Daoy (cell line): ENCODE measurements at regions not wholly inside any gene's neighbourhood (a gene's known extent, or its start where the extent isn't known, plus 50 kb on each side); places are given as distances from the start of the nearest gene placed in this dataset.

Experiments used
- DNase-seq: peaks from one replicate; pipeline ENCODE4 v3.0.0-alpha.2; 2015; ENCODE audit warnings: low read depth

DNA sequence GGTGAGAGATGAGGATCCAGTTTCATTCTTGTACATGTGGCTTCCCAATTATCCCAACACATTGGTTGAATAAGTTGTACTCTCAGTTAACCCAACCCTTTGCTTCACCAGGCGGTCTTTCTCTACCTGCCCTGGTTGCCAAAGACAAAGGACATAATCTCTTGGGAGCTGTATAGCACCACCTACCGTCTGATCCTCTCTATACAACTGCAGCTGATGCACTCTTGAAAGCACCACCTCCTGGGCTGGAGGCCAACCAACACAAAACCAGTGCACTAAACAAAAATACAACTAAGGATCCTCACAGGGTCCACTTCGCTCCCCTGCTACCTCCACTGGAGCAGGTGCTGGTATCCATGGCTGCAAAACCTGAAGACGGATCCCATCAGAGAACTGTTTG, 473.6 kb upstream of the NRXN1 start:
- DNase-seq, result no peak

DNA sequence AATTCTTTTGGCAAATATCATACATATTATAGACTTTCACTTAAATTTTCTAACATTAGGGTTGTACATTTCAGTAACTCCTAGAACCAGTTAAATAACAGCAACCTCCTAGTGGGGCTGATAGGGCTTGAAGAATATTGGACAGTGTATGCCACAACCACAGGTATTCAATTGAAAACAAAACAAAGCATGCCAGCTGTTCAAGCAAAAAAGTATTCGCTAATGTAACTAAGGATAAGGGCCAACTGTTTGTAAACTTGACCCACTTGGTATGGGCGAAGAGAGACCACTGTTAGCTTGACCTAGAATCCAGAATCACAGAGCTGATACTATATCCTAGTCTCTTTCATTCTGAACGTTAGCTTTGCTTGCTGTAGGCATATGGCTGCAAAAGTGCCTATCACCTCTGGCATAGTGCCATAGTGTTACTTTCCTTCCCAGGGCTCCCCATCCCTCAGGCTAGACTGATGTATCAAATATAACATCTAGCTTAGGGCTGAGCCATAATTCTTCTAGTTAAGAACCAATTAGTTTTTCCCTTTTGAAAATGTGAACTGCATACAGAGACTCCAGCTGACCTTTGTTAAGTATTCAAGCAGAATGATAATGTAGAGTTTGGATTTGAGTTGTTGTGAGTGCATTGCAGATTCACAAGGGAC, 458.8 kb upstream of the NRXN1 start:
- DNase-seq, result no peak

DNA sequence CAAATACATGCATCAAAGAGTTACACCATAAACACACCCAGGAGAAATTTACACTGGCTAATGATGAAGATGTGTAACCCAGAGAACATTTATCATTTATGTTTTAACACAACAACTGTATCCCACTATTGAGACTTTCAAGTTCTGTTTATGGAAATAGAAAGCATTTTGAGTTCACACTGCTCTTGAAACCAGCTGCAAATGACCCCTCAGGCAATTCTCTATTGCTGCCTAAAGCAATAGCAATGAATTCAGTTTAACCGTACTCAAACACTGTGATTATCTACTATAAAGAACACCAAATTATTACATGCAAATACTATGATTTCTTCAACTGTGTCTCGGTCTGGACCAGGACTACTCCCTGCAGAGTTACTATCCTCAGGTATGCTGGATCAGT, 452.7 kb upstream of the NRXN1 start:
- no peak for DNase-seq

DNA sequence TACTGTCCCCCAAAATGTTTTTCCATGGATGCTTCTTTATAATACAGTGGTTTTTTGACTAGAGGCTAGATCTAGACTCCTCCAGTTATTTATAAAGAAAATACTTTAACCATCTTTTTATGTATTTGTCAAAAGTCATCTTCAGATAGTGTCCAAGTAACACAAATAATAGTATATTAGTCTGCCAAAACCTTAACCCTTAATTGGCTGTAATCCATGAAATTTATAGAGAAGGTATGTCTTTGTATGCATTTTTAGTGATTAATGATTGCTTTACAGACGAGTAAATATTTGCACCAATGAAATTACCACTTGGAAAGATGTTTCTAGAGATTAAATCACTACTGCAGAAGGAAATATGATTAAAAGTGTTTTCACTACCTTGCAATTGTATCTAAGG, 451.8 kb upstream of the NRXN1 start:
- no peak for DNase-seq

DNA sequence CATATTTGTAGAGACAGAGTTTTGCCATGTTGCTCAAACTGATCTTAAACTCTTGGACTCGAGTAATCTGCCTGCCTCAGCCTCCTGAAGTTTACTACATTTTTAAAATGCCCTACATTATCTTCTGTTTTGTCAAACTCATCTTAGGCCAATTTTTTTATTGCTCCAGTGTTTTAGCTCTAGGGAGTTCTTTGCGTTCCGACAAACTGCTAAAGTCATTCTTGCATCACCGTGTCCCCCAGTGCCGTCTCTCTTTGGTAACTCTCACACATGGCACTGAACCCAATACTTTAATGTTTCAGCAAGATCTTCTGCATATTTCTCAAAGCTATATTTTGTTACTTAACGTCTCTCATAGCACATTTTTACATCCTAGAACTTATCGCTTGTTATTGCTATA, 440.9 kb upstream of the NRXN1 start:
- no peak for DNase-seq

DNA sequence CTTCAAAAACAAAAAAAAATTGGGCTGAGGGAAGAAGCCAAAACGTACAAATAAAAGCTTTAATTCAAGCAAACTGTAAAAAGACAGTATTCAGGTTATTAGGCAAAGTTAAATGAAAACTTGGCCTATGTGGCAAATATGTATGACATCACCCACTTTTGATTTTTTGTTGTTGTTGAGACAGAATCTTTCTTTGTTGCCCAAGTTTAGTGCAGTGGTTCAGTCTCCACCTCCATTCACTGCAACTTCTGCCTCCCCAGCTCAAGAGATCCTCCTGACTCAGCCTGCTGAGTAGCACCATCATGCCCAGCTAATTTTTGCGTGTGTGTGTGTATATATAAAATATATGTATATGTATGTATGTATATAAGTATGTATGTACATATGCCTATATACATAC, 440.4 kb upstream of the NRXN1 start:
- no peak for DNase-seq

DNA sequence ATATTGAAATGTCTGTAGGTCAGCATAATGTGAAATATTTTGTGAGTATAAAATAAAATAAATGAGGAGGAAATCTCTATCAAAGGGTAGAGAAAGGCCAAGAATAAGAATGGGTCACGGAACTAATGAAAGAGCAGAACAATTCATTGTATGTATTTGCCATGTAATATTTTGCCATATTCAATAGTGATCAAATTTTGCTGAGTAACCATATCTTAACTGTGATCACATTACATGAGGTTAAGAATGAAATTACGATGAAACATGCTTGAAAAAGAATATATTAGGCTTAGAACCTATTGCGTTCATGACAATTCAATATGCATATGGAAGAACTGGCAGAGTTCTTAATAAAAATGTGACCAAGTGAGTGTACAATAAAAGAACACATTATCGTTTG, 437.2 kb upstream of the NRXN1 start:
- DNase-seq, result no peak

DNA sequence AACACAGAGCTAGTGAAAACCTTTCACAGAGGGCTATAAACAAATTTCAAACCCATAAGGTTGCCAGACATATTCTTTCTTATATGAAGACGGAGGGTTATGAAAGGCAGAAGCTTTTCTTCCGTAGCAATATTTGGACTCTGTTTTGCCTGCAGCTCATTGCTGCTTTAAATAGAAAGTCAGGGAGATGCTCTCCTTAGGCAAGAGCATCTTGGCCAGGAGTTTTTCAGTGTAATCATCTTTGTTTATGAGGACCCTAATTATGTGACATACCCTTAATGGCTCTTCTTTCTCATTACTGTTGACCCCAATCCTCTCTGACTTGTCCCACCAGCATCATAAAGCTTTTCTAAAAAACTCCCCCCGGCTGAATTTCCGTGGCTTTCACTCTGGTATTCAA, 433.4 kb upstream of the NRXN1 start:
- DNase-seq, result no peak

DNA sequence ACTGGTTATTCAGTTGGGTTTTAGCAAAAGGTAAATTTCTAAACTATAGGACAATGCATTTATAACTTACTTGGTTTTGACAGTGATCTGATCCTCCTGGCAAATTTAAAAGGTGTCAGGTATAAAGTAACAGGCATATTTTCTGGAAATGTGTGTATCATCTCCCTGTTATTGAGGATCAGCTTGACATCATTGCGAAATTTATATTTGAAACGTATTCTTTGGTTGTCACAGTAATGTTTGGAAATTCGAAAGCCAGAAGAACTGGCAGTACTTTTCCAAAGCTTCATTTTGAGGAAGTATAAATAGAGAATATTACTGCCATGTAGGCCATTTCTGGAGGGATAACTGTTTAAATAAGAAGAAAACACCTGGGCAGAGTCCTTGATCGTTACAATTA, 422.2 kb upstream of the NRXN1 start:
- no peak for DNase-seq

DNA sequence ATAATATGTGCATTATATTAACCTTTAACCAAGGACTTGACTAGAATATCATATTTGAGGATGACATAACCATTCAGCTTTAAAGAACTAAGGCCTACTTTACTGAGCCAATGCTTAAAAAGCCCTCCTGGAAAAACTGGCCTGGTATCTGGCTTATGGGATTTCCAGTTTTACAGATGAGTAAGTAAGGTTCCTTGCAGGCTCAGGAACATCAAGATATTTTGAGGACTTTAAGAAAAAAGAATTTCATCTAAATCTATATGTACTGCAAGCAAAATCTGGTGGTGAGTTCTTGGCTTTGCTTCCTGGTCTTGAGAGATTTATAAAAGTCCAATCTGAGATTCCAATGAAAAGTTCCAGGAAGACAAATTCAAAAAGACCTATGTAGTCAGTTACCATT, 417.0 kb upstream of the NRXN1 start:
- DNase-seq, result no peak

DNA sequence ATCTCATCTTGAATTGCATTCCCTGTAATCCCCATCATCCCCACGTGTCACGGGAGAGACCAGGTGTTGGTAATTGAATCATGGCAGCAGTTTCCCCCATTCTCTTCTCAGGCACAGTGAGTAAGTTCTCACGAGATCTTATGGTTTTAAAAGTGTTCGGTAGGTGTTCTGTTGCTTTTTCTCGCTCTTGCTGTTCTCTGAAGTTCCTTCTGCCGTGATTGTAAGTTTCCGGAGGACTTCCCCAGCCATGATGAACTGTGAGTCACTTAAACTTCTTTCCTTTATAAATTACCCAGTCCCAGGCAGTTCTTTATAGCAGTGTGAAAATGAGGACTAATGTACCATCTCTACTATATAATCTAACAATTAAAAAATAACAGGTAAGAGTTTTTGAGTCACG, 409.9 kb upstream of the NRXN1 start:
- DNase-seq, result no peak

DNA sequence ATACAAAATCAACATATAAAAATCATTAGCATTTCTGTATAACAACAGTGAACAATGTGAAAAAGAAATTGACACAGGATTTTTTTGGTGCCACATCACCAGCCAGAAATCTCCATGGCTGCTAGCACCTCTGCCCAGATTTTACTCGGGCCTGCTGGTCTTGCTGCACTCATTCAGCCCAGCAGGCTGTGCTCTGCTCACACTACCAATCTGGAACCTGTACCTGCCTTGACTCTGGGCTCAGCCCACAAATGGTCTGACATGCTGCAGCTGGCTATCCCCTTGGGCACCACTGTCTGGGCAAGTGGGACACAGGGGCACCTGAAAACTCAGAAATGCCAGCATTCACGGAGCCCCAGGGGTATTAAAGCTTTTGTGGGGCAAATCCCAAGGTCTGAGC, 392.5 kb upstream of the NRXN1 start:
- no peak for DNase-seq

DNA sequence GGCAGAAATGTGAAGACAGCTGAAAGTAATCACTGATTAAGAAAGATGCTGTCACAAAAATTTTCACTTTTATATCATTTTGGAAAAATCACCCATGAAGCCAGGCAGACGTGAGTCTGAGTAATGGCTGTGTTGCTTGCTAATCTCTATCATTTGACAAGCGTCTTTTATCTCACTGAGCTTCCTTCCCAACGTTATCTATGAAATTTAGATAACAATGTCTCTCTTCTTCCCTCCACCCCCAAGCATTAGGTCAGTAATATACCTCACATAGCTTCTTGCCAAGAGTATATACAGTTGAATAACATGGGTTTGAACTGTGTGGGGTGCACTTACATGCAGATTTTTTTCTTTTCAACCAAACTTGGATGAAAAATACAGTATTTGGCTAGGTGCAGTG, 388.6 kb upstream of the NRXN1 start:
- DNase-seq, result no peak

DNA sequence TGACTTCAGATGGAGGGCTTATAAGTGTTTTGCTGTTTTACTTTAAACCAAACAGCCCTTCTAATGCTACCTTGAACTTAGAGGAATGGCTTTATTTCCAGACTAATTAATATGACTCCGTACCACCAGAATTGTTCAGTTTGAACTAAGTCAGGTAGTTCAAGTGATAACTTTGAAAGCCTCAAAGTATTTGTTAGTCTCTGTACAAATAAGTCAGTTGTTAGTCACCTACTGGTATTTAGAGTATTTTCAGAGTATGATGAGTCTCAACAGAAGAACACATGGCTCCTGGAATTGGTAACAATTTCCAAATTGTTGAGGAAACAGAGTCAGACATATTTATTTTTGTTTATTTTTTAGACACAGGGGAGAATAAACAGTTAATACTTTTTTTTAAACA, 381.8 kb upstream of the NRXN1 start:
- DNase-seq, result no peak

DNA sequence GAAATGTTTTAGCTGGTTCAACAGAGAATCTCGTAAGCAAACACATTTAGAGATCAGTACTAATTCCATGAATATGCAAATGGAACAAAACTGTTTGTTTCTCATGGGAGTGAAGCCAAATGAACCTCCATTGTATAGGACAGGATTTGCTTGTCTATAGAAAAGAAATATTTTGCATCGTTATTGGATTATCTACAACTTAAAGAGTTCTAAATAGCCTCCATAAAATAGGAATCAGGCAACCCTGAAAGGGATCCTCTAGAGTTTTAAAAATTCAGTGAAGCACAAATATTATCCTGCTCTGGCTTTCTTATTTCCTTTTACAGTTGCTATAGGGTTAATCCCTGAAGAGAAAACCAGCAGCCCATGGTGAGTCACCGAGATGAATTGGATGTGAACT, 378.4 kb upstream of the NRXN1 start:
- no peak for DNase-seq

DNA sequence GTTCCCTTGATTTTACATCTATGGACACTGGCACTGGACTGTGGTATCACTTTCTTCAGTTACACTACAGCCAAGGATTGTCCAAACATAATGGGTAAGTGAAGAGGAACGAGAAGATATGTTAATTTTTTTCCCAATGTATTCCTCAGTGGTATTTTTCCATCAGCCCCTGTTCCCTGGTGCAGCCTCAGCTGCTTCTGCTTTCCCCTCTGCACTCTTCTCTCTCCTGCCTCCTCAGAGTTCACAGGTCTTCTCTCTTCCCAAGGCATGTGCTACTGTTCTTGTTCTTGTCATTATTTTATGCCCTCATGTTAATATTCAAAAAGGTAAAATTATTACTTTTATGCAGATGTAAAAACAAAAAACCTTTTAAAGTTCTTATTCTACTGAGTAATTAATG, 378.0 kb upstream of the NRXN1 start:
- no peak for DNase-seq

DNA sequence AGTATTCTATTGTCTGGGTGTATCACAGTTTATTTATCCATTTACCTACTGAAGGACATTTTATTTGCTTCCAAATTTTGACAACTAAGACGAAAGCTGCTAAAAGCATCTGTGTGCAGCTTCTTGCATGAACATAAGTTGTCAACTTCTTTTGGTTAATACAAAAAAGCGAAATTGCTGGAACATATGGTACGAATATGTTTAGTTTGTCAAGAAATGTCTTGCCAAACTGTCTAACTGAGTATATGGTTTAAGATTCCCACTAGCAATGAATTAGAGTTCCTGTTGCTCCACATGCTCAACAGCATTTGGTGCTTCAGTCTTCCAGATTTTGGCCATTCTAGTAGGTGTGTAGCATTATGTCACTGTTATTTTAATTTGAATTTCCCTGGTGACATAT, 372.3 kb upstream of the NRXN1 start:
- DNase-seq, result no peak

DNA sequence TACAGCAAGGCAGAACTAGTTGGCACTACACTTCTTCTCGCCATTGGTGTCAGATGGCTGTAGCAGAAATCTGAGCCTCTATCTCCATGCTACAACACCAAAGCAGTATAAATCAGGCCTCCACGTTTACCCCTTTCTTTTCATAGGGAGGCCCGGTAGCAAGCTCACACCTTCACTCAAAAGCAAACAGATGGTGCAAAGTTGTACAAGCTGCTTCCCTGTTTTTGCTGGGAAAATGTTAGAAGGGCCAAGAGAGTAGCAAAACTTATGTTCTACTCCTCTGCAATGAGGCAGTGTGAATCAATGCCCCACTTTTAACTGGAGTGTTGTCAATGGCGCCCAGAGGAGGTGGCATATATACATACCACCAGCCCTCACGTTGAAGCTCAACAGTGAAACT, 369.6 kb upstream of the NRXN1 start:
- no peak for DNase-seq

DNA sequence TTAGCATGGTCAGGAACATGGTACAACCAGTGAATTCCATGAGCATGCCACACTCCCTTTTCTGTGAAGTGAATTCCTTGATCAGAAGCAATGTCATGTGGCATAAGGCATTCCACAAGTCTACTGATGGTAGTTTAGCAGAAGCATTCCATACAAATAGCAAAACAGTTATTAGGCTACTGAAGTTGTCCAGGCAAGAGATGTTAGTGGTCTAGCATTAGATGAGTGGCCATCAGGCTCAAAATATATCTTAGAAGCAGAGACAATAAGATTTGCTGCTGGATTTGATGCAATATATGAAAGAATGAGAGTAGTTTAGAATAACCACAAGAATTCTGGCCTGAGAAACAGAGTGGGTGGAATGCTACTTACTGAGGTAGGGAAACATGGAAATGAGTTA, 355.3 kb upstream of the NRXN1 start:
- DNase-seq, result no peak

DNA sequence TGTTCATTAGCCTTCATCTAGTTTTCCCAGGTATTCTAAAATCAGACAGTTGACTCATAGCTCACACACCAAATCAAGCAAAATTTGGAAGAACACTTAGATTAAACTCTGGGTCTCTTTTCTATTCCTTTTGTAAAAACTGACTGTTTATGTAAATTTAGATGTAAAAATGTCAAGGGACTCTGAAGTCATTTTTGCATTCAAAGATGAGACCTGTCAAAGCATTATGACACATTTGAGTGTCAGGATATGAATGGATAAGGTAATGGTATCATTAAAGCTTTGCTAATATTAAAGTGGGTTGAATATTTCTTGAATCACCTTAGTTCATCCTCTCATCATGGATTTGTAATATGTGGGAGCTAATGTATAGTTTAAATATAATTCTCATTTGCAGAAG, 348.1 kb upstream of the NRXN1 start:
- no peak for DNase-seq

DNA sequence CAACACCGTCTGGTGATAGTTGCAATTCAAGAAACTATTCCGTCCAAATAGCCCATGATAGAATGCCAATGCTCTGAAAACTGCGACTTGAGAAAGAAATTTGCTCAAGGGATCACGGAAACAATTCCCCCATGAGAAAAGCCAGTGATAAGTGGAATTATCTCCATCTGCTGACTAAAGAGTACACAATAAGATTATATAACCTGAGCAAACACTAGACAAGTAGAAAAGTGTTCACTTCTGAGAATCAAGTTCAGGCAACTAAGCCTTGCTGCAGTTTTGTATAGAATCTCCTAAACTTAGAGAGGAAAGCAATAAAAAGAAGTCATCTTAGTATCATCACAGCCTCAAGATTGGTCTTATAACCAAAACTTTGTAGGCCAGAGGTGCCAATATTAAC, 336.3 kb upstream of the NRXN1 start:
- no peak for DNase-seq

DNA sequence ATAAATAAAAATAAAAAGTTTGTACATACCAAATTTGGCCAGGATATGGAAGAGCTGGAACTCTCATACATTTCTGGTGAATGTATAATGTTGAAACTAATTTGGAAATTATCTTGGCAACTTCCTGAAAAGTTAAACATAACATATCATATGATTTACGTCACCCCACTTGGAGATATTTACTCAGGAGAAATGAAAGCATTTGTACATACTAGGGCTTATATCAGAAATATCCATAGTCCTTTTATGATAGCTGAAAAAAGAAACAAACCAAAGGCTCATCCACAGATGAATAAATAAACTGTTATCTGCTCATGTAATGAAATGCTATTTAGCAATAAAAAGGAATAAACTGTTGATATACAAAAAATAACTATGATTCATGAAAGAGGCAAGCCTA, 318.2 kb upstream of the NRXN1 start:
- no peak for DNase-seq

DNA sequence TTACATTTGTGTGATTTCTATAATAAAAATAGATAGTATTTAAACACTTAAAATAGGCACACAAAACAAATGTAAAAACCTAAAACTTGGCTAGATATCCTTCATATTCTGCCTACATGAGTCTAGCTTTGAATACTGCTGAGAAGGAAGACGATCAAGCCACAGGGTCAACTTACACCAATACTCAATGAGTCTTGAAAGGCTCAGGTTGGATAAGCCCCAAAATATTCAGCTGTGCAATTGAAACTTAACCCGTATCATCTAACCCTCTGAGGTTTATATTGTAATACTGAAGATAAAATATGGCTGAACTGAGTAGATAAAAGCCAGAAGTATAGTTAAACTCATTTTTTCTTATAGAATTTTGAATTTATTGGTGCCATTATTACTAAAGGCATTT, 313.0 kb upstream of the NRXN1 start:
- no peak for DNase-seq

DNA sequence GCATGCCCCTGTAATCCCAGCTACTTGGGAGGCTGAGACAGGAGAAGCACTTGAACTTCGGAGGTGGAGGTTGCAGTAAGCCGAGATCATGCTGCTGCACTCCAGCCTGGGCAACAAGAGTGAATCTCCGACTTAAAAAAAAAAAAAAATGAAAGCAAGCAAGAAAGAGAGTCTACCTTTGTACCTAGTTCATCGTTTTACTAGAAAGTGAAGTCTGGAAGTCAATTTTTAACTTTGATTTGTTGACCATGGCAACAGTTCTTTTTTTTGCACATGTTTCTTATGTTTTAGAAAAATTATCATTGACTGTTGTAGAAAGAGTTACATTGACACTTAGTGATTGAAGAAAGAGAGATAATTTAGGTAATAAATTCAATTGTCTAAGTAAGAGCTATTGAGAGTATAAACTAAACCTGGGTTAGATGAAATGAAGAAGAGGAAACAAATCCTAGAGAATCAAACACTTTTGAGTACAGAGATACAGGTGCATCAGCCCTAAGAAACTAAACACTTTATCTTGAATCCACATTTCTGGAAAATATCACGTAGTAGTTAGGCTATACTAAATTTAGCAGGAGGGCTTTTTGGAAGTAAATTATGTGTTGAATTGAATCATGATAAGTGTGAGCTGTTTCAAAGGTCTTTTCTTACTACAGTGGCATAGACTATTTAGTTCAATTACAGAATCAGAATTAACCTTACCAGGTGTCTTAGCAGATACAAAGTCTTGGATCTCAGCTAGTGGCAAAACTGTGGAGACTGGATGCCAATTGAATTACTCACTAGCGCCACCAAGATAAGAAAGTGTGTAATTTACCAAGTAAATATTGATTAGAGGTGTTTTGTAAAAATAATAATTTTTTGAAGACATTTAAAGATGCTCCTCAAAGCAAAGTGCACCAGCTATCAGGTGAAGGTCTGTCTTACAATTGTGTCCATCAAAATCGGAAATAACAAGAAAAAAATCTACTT, 303.4 kb upstream of the NRXN1 start:
- DNase-seq, result no peak
